ENCODE measurements at regions not wholly inside any gene's neighbourhood (a gene's known extent, or its start where the extent isn't known, plus 50 kb on each side); places are given as distances from the start of the nearest gene placed in this dataset.
A peak's percentile ranks its signal among the peaks of the same experiment; 100 is the strongest.
"Not testable (repeated sequence)": the region's sequence is repeated elsewhere in the genome, so short reads cannot be mapped to it uniquely, and the experiment has no call there.

- DNase-seq (ENCODE audit: low spot score): no peak
Observed at GRCh38 chr17:71757156-71757555, 363.7 kb upstream of the SOX9 start.

DNA sequence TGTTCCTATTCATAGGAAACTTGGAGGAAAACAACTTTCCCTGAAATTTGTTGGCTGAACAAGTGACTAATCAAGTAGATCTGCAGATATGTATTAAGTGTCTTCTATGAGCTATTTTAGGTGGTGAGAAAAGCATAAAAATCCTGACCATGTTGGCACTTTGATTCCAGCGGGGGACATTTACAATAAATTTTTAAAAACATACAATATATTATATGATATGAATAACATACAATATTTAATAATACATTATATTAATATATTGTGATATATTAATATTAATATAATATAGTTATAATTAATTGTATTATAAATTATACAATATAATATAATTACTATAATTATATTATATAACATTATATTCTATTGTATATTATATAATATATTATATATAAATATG, 362.9 kb upstream of the SOX9 start:
- DNase-seq (ENCODE audit: low spot score): no peak

GRCh38 chr17:71759422-71760060, 361.3 kb upstream of the SOX9 start:
- no peak for DNase-seq (ENCODE audit: low spot score)

GRCh38 chr17:71760062-71760720, 360.6 kb upstream of the SOX9 start:
- DNase-seq (ENCODE audit: low spot score): peak; percentile 15

DNA sequence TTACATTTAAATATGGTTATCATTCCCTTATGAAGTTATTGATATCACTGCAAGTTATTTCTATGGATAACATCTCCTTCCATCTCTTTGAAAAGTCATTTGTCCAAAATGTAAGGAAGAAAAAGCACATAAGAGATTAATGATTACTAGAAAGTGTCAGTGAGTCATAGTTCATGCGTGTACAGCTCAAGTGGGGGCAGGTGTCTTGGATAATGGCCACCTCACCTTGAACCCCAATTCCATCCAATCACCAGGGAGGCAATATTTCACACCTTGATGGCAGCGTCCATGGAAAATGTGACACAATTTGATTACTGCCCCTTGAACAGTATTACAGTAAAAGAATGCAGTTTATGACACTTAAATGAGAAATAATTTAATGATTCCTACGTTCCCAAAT, 358.3 kb upstream of the SOX9 start:
- DNase-seq (ENCODE audit: low spot score): no peak

DNA sequence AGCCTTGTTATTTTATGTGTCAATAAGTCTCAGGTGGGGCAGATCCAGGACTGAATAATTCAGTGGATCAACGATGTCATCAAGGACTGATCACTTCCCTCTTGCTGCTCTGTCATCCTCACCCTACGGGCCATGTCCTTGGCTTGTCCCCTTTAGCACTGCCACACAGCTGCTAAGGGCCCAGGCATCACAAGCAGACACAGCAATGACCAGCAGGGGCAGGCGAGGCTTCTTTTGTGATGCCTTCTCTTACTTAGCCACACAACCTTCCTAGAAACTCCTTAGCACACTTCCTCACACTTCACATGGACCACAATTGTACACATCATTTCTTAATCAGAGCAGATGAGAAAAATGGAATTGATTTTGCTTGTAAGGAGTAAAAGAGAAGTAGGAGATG, 356.3 kb upstream of the SOX9 start:
- DNase-seq (ENCODE audit: low spot score): peak; percentile 56

- DNase-seq (ENCODE audit: low spot score): no peak
Observed at GRCh38 chr17:71765437-71765836, 355.4 kb upstream of the SOX9 start.

- no peak for DNase-seq (ENCODE audit: low spot score)
Observed at GRCh38 chr17:71769850-71770249, 351.0 kb upstream of the SOX9 start.

DNA sequence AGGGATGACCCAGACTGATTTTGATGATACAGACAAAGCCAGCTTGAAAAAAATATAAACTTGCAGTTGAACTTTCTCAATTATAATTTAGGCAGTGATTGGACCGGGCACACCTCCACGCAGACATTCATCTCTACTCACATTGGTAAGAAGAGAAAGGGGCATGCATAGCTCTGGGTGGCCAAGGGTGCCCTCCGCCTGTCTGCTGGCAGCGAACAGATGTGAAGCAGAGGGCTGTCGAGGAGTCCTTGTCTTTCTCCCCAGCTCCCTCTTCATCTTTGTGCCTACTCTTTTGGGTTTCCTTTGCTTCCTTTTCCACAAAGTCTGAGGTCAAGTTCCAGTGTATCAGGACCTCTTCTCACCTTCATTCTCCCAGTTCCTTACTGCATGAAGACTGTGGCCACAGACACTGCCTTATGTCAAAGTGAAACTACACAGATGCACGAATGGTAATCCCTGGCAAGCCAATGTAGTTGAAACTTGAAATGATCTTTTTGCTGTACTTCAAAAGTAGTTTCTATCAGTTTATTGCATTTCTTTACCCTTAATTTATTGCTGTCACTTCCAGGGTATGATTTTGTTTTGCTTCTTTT, 343.7 kb upstream of the SOX9 start:
- no peak for DNase-seq (ENCODE audit: low spot score)

DNA sequence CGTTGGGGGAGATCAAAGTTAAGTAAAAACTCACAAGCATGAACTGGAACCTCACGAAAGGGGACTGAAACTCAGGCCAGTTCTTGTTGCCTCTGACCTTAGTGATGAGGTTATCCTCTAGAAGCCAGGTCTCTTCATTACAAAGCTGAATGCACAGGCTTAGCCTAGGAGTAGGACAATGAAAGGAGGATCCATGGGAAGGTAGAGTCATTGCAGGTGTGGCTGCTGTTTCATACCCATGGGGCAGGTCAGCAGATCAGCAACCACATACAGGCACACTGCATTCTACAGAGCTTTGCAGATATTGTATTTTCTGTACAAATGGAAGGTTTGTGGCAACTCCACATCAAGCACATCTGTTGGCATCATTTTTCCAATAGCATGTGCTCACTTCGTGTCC, 341.3 kb upstream of the SOX9 start:
- no peak for DNase-seq (ENCODE audit: low spot score)

DNA sequence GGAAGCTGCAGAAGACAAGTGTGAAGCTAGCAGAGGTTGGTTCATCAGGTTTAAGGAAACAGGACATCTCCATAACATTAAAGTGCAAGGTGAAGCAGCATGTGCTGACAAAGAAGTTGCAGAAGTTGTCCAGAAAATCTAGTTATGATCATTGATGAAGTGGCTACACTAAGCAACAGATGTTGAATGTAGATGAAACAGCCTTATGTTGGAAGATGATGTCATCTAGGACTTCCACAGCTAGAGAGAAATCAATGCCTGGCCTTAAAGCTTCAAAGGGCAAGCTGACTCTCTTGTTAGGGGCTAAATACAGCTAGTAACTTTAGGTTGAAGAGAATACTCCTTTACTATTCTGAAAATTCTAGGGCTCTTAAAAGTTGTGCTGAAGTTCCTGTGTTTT, 340.2 kb upstream of the SOX9 start:
- DNase-seq (ENCODE audit: low spot score): no peak

GRCh38 chr17:71782021-71782420, 338.8 kb upstream of the SOX9 start:
- not testable (repeated sequence) for DNase-seq (ENCODE audit: low spot score)

- DNase-seq (ENCODE audit: low spot score): no peak
Observed at GRCh38 chr17:71790791-71791190, 330.0 kb upstream of the SOX9 start.

DNA sequence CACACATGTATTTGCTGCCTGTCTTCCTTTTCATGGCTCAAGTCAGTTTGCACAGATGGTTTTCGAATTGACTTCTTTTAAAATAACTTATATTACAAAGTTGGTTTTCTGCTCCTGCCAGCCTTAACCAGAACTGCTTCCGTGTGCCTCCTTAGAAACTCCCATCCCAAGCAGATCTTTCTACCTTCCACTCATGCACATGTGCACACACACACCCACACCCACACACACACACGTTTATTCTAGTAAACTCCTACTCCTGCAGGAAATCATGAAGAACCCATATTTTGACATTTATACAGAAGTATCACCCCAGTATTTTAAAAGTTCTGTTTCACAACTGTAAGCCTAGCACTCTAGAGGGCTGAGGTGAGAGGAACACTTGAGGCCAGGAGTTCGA, 329.5 kb upstream of the SOX9 start:
- no peak for DNase-seq (ENCODE audit: low spot score)

DNA sequence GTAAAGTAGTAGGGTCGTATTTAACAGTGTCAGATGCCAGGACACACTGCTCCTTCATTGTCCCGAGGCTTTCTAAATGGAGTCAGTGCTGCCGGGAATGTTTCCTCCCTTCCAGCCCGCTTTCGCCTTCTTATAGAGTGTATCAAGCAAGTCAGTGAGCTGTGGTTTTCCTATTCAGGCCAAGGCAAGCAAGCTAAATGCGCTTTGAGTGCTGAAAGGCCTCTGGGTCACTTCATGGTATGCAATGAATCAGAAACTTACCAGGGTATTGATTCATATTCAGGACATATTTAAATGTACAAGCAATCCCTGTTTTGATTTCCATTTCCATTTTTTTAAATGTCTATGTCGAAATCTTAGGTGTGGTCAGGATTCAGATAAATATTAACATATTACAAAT, 327.9 kb upstream of the SOX9 start:
- no peak for DNase-seq (ENCODE audit: low spot score)

DNA sequence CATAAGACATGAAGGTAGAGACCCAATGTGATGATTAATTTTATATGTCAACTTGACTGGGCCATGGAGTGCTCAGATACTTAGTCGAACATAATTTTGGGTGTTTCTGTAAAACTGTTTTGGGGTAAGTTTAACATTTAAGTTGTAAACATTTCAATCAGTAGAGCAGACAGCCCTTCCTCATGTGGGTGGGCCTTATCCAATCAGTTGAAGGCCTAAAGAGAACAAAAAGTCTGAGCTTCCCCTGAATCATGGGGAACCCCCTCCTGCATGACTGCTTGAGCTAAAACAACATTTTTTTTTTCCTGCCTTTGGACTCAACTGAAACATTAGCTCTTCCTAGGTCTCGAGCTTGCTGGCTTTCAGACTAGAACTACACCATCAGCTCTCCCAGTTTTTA, 327.3 kb upstream of the SOX9 start:
- no peak for DNase-seq (ENCODE audit: low spot score)

DNA sequence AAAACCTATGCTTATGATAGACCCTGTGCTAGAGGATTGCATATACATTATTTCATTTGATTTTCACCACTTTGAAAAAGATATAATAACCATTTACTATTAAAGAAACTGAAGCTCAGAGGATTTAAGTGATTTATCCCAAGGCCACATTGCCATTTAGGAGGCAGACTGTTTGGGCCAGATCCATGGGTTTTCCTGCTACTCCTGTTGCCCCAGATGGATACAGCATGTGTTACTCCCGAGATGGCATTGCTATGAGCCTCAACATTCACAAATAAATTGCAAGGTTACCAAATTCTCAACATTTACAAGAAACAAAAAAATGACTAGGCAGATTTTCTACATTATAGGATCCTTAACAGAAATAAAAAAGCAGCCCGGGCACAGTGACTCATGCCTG, 322.1 kb upstream of the SOX9 start:
- no peak for DNase-seq (ENCODE audit: low spot score)

GRCh38 chr17:71799657-71800056, 321.2 kb upstream of the SOX9 start:
- DNase-seq (ENCODE audit: low spot score): no peak

DNA sequence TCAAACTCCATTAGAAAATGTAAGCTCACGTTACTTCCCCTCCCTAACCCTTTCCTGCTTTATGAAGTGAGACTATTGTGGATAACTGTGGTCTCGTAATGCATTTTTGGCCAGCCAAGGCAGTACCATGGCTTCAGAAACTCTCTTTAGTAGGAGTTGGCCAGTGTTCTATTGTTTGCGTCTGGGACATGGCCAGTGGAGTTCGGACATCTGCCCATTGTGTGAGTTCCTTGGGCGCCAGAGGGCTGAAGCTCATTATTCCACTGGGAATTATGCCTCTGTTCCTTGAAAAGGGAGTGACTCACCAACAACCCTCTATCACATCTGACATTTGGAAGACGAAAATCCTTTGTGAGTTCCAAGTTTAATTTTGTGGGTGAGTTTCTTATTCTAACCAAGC, 319.5 kb upstream of the SOX9 start:
- DNase-seq (ENCODE audit: low spot score): no peak

- DNase-seq (ENCODE audit: low spot score): no peak
Observed at GRCh38 chr17:71802663-71803062, 318.2 kb upstream of the SOX9 start.

DNA sequence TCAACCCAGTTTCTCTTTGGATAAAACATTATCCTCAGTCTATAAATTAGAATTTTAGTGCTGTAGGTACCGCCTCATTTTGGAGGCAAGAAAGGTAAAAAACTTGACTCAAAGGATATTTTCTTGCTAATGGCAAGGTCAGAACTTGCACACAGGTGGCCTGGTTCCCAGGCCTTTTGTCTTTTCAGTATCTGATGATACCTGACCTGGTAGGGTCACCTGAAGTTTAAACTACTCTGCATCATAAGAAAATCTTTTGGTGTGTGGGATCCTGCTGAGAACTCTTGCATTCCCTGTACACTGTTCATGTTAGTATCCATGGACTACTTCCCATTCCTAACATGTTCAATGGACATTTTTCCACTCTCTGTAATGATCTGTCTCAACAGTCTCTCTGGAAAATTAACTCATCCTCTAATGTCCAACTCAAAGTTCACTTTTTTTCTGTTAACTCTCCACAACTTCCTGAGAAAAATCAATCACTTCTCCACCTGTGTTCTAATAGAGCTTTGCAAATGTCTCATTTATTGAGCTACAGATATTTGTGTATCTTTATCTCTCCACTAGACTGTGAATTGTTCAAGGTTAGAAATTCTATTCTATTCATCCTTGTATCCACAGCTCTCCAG, 317.1 kb upstream of the SOX9 start:
- no peak for DNase-seq (ENCODE audit: low spot score)

DNA sequence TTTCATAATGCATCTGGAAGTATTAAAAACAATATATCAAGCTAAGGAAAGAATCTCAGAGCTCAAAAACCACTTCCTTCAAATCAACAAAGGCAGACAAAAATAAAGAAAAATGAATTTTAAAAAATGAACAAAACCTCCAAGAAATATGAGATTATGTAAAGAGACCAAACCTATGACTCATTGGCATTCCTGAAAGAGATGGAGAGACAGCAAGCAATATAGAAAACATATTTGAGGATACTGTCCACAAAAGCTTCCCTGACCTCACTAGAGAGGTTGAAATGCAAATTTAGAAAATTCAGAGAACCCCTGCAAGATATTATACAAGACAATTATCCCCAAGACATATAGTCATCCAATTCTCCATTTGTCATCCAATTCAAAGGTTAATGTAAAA, 311.3 kb upstream of the SOX9 start:
- DNase-seq (ENCODE audit: low spot score): no peak

DNA sequence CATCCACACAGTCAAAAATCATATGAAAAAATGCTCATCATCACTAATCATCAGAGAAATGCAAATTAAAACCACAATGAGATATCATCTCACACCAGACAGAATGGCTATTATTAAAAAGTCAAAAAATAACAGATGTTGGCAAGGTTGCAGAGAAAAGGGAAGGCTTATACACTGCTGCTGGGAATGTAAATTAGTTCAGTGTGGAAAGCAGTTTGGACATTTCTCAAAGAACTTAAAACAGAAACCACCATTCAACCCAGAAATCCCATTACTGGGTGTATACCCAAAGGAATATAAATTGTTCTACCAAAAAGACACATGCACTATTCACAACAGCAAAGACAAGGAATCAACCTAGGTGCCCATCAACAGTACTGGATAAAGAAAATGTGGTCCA, 307.0 kb upstream of the SOX9 start:
- DNase-seq (ENCODE audit: low spot score): not testable (repeated sequence)
